Fibroblast of skin of left biceps (primary cell): ENCODE measurements at regions not wholly inside any gene's neighbourhood (a gene's known extent, or its start where the extent isn't known, plus 50 kb on each side); places are given as distances from the start of the nearest gene placed in this dataset.
A peak's percentile ranks its signal among the peaks of the same experiment; 100 is the strongest.

ENCODE experiments used
- DNase-seq, 2 experiments: peaks; one replicate each; pipeline ENCODE4 v3.0.0-alpha.2; 2013; ENCODE audit warnings: low read depth in 2 of 2

DNA sequence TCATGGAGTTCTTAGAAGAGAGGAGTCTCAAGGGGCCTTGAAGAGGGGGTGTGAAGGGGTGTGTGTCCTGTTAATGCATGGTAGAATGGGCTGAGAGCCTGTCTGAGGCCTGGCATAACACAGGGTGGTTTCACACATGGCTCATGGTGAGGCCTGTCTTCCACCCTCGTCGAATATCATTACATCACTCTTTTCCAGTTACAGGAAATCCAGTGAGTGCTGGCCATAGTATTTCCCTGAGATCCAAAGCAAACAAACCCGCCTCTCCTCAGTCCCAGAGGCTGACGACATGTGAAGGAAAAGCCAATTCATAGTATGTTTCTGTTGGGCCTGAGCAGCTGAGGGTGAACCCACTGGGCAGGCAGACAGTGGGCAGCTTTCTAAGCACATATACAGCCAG lies 159.4 kb upstream of the NR3C1 start:
- no peak for DNase-seq

DNA sequence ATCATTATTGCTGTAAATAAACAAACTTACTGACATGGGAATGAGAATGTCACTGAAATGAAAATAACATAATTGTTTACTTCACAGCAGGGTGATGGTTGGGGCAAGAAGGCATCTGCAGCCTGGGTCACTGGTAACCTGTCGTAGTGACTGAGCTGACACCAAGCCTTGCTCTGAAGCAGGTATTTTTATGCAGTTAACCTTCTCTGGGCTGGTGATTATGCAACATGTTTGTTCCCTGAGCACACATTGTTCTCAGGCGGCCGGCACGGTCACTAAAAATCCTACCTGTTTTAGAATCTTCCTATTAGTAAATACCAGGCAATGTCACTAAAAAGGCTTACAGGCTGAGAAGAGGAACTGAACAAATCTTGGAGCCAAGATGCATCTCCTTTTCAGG lies 157.7 kb upstream of the NR3C1 start:
- no peak for DNase-seq

DNA sequence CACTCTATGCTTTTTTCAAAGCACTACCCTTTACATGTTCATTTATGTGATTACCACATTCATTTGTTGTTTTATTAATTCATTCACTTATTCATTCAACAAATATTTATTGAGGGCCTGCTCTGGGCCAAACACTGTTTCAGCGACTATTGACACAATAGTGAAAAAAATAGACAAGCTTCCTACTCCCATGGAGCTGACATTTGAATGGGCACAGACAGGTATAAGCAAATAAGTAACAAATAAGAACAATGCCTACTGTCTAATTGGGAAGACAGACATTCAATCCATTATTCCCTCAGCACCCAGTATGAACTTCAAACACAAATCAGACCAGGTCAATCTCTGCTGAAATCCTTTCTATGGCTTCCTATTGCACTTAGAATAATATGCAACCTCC lies 156.9 kb upstream of the NR3C1 start:
- no peak for DNase-seq

DNA sequence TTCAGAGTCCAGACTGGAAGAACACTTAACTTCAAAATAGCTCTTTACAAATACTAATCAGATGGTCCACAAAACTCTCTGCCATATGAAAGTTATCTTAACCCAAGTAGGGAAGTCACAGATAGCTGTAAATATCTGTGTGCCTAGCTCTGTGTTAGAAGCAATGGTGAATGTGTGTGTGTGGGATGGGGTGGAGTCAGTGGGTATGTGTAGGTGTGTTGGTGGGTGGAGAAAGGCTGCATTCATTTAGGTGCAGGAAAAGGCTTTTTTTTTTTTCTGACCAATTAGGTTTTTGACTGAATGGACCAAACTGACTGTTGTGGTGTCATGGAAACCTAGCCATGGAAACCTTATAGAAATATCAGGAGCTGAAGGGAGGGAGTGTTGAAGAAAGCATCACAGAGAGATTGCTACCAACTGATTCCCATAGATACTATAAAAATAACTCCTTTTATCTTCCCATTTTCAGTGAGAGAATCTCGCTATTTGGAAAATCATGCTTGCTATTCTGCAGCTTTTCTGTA lies 156.2 kb upstream of the NR3C1 start:
- no peak for DNase-seq

DNA sequence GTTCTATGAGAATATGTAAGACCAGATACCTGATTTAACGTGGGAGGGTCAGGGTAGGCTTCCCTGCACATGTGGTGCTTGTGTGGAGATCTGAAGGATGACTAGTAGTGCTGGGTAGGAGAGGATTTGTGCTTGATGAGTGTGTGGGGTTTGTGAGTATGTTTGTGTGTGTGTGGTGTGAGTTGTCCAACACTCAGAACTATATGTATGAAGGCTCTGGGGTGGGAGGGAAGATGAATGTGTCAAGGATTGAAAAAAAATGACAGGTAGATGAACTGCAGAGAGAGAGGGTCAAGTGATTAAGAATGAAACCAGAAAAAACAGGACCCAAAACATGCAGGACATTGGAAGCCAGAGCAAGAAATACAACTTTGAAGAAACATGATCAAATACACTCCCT lies 154.6 kb upstream of the NR3C1 start:
- no peak for DNase-seq

DNA sequence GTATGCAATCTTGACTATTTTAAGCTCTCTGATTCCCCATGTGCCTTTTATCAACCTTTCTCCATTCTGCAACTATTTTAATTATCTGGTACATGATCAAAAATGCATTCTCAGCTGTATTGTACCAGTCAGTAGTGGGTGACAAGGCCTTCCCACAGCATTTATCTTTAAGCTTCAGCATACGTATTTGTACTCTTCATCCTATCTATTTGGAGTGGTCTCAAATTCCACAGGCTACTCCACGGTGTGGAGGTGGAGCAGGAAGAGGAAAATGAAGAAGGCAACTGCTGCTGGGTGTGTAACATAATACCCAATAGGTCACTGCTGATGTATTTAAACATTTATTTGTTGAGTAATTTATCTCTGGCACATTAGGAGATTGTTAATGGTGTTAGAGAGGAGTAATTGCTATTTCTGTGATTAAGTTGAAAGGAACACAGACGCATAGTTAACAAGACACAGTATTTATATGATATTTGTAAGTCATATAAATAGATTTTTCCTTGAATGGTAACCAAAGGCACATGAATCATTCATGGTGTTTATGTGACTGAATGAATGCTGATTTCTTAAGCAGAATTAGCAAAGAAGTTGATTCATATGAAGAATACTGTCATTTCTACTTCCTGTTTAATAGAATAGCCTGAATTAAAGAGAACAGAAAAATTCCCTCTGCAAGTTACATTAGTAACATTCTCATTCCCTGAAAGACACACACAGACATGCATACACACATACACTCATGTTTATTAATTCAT lies 153.8 kb upstream of the NR3C1 start:
- DNase-seq = peak; percentile 54 to 65

DNA sequence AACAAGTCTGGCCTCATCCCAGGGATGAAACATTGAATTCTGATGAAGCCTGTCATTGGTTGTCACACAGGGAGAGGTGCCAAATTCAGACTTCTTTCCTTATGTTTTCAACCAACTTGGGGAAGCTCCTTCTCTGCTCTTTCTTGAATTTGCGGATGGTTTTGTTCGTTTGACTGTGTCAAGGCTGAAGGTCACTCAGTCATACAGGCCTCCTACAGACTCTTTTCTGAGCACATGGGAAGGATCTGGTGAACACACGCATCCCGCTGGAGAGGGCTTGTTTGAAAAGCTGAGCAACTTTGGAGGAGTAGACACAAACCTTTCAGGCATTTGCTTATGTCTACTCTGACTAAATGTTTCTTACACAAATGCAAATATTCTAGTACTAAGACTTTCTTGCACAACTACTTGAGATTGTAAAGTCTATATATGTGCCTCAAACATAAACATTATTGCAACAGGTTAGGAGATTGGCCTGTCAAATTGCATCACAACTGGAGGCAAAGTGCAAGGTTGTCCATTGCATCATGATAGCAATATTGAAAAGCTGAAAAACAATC lies 151.5 kb upstream of the NR3C1 start:
- no peak for DNase-seq

DNA sequence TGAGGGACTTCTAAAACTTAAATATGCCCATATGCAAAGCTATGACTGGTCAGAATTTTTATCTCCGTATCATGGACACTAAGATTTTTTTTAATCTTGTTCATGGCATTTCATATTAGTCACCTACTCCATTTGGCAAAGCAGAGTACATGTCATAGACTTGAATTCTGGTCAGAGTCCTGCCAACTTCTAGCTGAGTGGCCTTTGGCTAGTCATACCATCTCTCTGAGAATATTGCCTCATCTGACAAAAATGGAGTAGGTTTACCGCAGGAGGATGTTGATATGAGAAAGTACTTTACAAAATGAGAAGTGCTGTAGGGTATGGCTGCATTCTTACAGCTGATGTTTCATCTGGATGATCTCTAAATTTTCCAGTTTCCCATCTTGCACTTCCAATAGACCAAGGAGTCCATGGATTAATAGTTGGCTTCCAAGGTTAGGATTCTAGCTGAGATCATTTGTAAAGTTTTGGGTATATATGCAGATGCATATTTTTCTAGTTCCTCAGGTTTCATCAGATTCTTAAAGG lies 150.8 kb upstream of the NR3C1 start:
- DNase-seq = peak; percentile 88 to 90

DNA sequence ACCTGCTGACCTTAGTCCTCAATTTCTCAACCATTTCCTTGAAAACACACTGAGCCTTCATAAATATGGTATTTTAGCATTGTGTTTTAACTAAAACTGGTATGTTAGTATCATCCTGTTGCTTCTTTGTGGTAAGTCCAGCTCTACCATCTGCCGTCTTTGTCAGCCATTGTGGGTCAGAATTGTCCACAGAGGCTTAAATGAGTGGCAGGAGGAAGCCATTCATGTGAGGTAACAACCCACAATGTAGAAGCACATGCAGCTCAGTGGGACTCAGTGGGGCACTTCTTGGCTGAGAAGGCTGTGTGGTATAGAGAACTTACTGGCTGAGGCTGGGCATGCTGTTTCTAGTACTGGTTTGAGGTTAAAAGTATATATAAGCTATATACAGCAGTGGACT lies 149.2 kb upstream of the NR3C1 start:
- DNase-seq = no peak

DNA sequence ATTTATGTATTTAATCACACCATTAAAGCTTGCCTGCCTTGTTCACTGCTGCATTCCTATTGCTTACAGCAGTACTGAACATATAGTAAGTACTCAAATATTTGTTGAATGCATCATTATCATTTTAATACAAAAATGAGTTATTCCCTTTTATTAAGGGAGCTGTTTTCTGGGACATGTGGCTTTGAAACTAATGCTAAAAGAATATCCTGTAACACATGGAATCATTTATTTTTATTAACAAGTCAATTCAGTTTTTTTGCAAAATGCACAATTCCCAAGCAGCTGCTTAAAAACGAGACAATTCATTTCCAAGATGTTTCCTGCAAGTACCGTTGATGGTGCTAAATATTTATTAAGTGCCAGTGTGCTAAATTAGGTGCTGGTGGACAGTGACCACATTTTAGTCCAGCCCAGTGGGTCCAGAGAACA lies 148.3 kb upstream of the NR3C1 start:
- peak; percentile 76 to 81 for DNase-seq

DNA sequence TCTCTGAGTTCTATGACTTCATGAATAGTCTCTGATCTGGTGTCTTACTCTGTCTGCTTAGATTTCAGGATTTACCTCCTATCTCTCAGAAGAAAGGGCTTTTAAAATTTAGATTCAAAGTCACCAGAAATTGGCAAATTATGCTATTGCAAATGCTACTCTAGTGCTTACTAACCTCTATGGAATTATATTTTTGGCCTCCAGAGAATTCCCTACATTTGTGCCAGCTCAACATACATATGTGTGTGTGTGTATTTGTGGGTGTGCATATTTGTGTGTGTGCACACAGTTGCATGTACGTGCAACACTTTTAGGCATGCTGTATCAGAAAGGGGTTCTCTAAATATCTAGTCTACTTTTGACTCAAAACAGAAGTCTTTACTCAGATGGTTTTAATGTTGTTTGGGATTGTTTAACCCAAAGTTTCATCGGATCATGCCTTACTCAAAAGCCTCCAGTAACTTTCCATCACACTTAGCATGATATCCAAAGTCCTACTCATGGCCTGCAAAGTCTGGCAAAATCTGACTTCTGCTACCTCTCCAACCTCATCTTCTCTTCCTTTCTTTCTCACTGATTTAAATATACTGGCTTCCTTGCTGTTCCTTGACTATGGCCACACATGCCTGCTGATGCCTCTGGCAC lies 147.6 kb upstream of the NR3C1 start:
- no peak for DNase-seq

DNA sequence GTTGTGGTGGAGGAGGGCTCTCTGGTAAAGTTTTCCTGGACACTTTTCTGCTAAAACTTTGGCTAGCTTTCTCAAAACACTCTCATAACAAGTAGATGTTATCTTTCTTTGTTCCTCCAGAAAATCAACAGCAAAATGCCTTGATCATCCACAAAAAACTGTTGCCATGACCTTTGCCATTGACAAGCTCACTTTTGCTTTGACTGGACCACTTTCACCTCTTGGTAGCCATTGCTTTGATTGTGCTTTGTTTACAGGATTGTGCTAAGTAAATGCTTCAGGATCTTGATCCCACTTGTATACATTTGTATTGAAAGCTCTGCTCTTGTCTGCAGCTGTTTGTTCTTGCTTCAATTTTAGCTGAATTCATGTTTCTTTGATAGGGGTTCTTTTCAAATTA lies 143.9 kb upstream of the NR3C1 start:
- DNase-seq = no peak

DNA sequence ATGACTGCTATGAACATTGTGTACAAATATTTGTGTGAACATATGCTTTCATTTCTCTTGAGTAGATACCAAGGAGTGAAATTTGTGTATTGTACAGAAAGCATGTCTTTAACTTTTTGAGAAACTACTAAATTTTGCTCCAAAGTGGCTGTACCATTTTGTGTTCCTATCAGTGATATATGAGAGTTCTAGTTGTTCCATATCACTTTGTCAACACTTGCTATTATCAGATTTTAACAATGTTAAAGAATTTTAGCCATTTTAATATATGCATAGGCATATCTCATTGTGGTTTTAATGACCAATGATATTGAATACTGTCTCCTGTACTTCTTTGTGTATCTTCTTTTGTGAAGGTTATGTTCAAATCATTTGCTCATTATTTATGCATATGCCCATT lies 142.9 kb upstream of the NR3C1 start:
- DNase-seq = no peak

DNA sequence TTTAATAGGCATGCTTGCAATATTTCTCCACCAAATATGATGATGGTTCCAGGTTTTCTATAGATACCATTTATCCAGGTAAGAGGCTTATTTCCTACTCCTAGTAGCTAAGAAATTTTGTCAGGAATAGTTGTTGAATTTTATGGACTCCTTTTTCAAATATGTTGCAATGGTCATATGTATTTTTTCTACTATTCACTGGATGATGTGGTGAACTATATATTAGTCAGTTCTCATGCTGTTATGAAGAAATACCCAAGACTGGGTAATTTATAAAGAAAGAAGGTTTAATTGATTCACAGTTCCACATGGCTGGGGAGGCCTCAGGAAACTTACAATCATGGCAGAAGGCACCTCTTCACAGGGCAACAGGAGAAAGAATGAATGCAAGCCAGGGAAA lies 141.1 kb upstream of the NR3C1 start:
- no peak for DNase-seq

DNA sequence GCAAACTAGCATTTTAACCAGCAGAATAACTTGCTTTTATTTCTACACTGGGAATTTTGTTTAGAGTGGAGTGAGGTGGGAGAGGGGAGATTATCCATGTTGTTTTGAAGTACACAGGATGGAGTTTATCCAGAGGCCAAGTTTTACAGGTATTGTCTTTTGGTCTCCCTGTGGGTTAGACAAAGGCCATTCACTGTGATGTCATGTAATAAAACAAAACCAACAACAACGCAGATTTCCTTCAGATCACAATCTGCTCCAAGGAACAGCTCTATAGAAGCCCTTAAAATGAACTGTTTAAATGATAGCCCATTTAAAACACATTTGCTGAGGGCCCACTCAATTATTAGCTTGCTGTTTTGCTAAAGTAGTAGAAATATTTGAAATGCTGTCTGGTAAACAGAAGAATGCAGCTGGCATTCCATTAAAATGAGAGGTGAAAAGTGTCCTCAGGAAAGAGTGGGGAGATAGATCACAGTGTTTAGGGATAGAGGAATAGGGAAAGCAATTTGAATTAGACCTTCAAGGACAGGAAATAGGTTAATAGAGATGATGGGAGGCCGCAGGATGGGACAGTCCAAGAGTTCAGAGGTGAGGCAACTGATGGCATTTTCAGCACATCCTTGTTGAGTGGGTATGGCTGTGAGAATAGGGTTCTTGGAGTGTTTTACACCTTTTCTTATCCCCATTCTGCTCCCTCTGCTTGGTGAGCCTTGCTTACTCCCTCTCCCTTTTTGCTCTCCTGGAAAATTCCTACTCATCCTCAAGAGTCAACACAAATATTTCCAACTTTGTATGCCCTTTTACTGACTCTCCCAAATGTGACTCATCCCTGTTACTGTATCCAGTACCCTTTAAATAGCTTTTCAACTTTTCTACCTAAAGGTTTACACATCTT lies 140.1 kb upstream of the NR3C1 start:
- DNase-seq = no peak

DNA sequence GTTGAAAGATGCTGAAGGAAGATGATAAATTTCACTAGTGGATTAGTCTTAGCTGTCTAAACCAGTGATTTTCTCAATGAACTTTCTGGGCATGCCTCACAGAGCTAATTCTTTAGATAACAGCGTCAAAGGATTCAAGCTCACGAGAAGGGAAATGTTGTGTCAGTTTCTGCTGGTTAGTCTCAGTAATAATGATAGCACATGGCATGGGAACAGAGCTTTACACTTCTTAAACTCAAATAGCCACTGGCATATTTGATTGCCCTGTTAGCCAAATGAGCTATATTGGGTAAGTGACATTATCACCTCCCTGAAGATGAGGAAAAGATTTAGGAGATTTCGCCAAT lies 139.3 kb upstream of the NR3C1 start:
- DNase-seq = no peak

DNA sequence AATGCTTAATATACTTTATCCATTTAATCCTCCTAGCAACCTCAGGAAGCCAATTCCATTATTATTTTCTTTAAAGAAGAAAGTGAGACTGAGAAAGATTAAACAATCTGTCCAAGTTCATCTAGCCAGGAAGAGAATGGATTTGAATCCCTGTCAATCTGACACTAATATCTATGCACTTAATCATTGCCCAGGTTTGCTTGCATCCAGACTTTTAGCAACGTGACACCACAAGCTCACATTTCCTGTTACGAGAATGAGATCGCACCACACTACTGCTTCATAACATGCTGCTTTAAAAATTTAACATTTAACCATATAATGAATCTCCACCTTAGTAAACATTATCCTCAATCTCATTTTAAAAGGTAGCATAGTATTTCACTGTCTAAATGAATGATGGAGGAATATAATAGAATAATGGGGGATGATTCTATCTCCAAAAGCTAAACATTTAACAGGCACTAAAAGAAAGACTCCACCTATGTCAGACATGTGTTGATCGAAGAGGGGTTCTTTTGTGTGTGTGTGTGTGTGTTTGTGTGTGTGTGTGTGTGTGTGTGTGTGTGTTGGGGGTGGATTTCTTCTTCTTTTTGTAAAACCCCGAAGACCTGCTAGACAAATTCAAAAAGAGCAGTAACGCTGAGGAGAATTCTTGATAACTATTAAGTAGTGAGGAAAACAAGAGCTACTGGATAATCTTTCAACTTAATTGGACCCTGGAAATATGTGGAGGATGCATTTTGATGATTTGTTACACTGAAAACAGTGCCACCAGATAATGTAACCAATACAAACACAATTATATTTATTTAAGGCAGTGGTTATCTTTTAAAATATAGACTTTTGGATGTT lies 138.7 kb upstream of the NR3C1 start:
- no peak for DNase-seq

DNA sequence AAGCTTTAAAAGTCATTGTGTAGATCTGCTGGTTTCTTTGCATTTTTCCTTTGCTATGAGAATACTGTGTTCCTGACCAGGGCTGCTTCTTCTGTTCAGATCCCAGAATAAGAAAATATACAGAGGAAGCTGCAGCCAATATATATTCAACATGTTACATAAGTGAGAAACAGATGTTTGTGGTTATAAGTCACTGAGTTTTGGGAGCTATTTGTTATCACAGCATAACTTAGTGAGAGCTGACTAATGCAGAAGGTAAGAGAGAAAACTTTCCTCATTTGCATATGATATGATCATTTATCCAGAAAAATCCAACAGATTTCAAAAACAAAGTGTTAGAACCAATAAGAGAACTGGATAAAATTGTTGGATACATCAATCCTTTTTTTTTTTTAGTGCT lies 136.3 kb upstream of the NR3C1 start:
- DNase-seq = no peak

DNA sequence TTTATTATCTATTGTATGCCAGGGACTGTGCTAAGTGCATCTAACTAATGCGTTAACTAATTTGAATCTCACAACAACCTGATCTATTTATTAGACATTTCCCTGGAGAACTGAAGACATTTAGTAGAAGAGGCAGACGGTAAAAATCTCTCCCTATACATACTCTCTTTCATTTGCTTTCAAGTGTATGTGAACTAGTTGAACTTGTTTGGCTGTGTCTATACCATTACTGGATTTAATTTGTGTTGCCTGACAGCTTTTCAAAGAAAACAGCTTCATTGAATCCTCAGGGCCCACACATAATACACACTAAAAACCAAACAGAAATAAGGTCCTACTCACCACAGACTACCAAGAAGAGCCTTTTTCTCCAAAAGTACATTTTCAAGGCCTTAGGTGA lies 133.6 kb upstream of the NR3C1 start:
- no peak for DNase-seq

DNA sequence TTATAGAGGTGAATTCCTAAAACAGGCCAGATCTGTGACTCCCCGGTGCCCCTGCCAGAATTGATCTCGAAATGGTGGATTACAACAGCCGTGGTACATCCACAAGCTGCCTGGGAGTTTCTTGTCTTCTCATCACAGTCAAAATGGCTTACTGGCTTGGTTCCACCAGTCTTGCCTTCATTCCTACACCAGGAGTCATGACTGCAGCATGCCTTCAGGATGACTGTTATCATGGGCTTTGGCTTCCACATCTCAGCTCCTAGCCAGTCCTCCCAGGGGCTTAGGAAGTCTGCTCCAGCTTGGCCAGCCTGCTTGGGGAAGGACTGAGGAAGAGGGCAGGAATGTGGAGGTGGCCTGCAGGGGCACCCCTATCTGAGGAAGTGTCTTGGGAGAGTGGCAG lies 132.9 kb upstream of the NR3C1 start:
- DNase-seq = peak; percentile 98

DNA sequence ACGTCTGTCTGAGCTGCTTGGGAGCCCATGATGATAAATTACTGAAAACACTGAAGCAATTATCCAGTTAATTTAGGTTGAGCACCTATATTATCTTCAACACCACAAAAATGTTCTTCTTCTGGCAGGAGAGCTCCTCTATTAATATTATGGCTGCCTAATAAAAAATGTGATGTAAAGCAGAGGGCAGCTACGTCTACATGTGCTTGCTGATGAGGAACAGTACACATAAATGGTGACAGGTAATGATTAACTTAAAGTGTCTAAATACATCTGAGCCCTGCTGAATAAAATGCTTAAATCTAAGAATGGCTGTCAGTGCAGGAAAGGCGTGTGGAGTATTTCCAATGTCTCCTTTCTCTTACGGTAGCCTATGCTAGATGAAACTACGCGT lies 131.3 kb upstream of the NR3C1 start:
- DNase-seq = no peak
